ENCODE measurements at regions not wholly inside any gene's neighbourhood (a gene's known extent, or its start where the extent isn't known, plus 50 kb on each side); places are given as distances from the start of the nearest gene placed in this dataset.

DNA sequence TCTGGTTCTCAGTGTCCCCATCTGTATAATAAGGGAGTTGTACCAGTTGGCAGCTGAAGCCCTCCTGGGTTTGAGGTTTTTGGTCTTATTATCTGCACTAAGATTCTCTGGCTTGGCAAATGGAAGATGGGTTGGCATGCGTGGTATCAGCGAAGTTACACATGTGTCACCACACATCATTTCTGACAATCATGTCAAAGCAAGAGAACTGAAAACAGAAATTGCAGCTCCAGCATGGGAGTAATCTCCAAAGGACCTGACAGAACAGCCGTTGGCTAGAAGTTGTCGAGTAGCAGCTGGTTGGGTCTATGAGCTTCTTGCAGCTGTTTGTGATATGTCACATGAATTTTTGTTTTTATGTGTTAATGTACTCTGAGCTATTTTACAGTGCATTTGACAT, 317.4 kb downstream of the SLC4A3 start:
- 83 to 87% (median 84%) methylated on average over 4 of the region's 4 CpGs for WGBS, 5 donors
- Histone ChIP-seq H3K4me1 (no peaks in the 10 kb centered on the region), H3K27ac (no peak overlapping the region), H3K9me3 (no peaks in the 10 kb centered on the region), H3K27me3 (no peaks in the 10 kb centered on the region), H3K36me3 (no peaks in the 10 kb centered on the region), H3K4me3 (no peak overlapping the region)
- DNase-seq, result no peak
- intact Hi-C loops (cut with DNase I; ENCODE audit: low total_unique reads), result no loop called here
- TF ChIP-seq POLR2AphosphoS5 (IDR thresholded peaks at IDR 0.05), result no peak
- no peak for TF ChIP-seq POLR2A (IDR thresholded peaks at IDR 0.05)
- TF ChIP-seq EP300 (IDR thresholded peaks at IDR 0.05), result no peak
- TF ChIP-seq, protein P1, sequence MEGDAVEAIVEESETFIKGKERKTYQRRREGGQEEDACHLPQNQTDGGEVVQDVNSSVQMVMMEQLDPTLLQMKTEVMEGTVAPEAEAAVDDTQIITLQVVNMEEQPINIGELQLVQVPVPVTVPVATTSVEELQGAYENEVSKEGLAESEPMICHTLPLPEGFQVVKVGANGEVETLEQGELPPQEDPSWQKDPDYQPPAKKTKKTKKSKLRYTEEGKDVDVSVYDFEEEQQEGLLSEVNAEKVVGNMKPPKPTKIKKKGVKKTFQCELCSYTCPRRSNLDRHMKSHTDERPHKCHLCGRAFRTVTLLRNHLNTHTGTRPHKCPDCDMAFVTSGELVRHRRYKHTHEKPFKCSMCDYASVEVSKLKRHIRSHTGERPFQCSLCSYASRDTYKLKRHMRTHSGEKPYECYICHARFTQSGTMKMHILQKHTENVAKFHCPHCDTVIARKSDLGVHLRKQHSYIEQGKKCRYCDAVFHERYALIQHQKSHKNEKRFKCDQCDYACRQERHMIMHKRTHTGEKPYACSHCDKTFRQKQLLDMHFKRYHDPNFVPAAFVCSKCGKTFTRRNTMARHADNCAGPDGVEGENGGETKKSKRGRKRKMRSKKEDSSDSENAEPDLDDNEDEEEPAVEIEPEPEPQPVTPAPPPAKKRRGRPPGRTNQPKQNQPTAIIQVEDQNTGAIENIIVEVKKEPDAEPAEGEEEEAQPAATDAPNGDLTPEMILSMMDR (IDR thresholded peaks at IDR 0.05), result no peak

DNA sequence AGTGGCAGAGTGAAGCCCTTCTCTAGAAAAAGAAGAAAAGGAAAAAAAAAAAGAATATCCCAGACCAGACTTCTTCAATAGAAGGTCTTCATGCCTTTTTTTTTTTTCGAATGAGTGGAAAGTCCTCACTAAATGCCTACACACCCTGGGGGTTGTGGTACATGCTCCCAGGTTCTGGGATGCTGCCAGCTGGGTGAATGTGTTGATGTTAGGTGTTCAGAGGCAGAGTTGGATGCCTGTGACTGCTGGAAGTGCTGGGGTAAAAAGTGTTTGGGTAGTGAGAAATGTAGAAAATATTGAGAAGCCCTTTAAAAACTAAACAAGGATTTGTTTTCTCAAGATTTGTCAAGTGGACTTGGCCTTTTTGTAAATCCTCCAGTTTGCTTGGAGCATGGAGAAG, 318.6 kb downstream of the SLC4A3 start:
- Histone ChIP-seq H3K4me1 (no peaks in the 10 kb centered on the region), H3K36me3 (no peaks in the 10 kb centered on the region), H3K27me3 (no peaks in the 10 kb centered on the region), H3K27ac (no peak overlapping the region), H3K4me3 (no peak overlapping the region), H3K9me3 (no peaks in the 10 kb centered on the region)
- 42 to 84% (median 71%) methylated on average over 1 of the region's 1 CpG for WGBS, 5 donors
- intact Hi-C loops (cut with DNase I; ENCODE audit: low total_unique reads), result no loop called here
- TF ChIP-seq, protein P1 (IDR thresholded peaks at IDR 0.05), result no peak
- TF ChIP-seq EP300 (IDR thresholded peaks at IDR 0.05), result no peak
- TF ChIP-seq POLR2AphosphoS5 (IDR thresholded peaks at IDR 0.05), result no peak
- DNase-seq, result no peak

DNA sequence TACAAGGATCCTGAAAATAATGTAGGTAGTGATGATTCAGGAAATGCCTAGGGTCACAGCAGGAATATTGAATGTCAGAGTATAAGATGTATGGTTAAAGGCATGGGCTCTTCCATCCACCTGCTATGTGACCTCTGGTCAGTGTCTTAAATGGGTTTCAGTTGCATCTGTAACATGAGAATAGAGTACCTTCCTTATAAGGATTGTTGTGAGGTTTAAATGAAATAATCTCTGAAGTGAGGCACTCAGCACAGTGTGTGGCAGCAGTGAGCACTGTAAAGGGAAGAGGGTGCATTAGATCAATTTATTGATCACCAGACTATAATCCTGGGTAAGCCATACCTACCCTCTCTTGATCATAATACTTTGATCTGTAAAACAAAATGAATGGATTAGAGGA, 319.1 kb downstream of the SLC4A3 start:
- Histone ChIP-seq H3K27me3 (no peaks in the 10 kb centered on the region), H3K27ac (no peak overlapping the region), H3K36me3 (no peaks in the 10 kb centered on the region), H3K4me1 (no peaks in the 10 kb centered on the region), H3K9me3 (no peaks in the 10 kb centered on the region), H3K4me3 (no peak overlapping the region)
- no peak for DNase-seq
- TF ChIP-seq EP300 (IDR thresholded peaks at IDR 0.05) (no peak), POLR2A (IDR thresholded peaks at IDR 0.05) (no peak), POLR2AphosphoS5 (IDR thresholded peaks at IDR 0.05) (no peak)
- TF ChIP-seq, protein P1 (IDR thresholded peaks at IDR 0.05), result no peak
- intact Hi-C loops (cut with DNase I; ENCODE audit: low total_unique reads), result no loop called here

DNA sequence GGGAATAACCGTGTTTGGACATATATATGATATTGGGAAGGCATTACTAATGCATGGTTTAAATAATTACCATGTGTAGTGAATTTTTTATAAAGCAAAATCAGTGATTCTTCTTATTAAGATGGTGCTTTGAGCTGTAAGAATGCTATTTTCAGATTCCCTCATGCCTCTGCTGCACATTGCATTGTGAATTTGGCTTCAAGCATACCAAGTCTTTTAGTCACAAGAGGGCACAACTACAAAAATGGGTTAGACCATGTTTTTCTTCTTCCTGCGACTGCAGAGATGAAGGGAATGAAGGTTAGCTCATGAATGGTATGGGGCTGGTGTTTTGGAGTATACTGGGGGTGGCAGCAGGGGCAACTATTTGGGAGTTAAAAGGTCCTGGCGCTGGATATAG, 320.1 kb downstream of the SLC4A3 start:
- intact Hi-C loops (cut with DNase I; ENCODE audit: low total_unique reads), result no loop called here
- H3K4me1 ChIP-seq, result no peaks in the 10 kb centered on the region
- TF ChIP-seq EP300 (IDR thresholded peaks at IDR 0.05), result no peak
- TF ChIP-seq, protein P1 (IDR thresholded peaks at IDR 0.05), result no peak
- no peak for TF ChIP-seq POLR2AphosphoS5 (IDR thresholded peaks at IDR 0.05)
- no peak for TF ChIP-seq POLR2A (IDR thresholded peaks at IDR 0.05)
- no peak overlapping the region for H3K4me3 ChIP-seq
- no peaks in the 10 kb centered on the region for H3K27me3 ChIP-seq
- no peak for DNase-seq
- no peaks in the 10 kb centered on the region for H3K9me3 ChIP-seq
- H3K27ac ChIP-seq, result no peak overlapping the region
- WGBS, 5 donors, result 71 to 85% (median 79%) methylated on average over 3 of the region's 3 CpGs
- no peaks in the 10 kb centered on the region for H3K36me3 ChIP-seq

GRCh38 chr2:219949053-219949452, 321.6 kb downstream of the SLC4A3 start:
- 76 to 91% (median 84%) methylated on average over 3 of the region's 3 CpGs for WGBS, 5 donors
- no peaks in the 10 kb centered on the region for H3K9me3 ChIP-seq
- H3K27ac ChIP-seq, result no peak overlapping the region
- no peak for DNase-seq
- intact Hi-C loops (cut with DNase I; ENCODE audit: low total_unique reads), result no loop called here
- H3K4me1 ChIP-seq, result no peaks in the 10 kb centered on the region
- no peaks in the 10 kb centered on the region for H3K27me3 ChIP-seq
- no peaks in the 10 kb centered on the region for H3K36me3 ChIP-seq
- no peak overlapping the region for H3K4me3 ChIP-seq
- TF ChIP-seq, protein P1 (IDR thresholded peaks at IDR 0.05), result no peak
- no peak for TF ChIP-seq POLR2AphosphoS5 (IDR thresholded peaks at IDR 0.05)
- no peak for TF ChIP-seq POLR2A (IDR thresholded peaks at IDR 0.05)
